Chondrocyte (in vitro differentiated cells): ENCODE measurements at regions not wholly inside any gene's neighbourhood (a gene's known extent, or its start where the extent isn't known, plus 50 kb on each side); places are given as distances from the start of the nearest gene placed in this dataset.

ENCODE experiments used
- DNase-seq: peaks from one replicate; pipeline ENCODE4 v3.0.0; 2021; ENCODE audit warnings: mixed read lengths, low spot score
- H3K27ac Mint-ChIP-seq: one replicate; pipeline ENCODE4 v1.8.0; 2021; ENCODE audit warnings: mild to moderate bottlenecking, moderate library complexity, mixed read lengths; ENCODE audit not compliant: unreplicated experiment
- H3K27me3 Mint-ChIP-seq: 2 replicates; pipeline ENCODE4 v1.8.0; 2021; ENCODE audit warnings: low read depth, mixed read lengths
- H3K36me3 Mint-ChIP-seq: 2 replicates; pipeline ENCODE4 v1.8.0; 2021; ENCODE audit warnings: low read depth, mixed read lengths
- H3K4me1 Mint-ChIP-seq: 2 replicates; pipeline ENCODE4 v1.8.0; 2021; ENCODE audit warnings: low read depth, mild to moderate bottlenecking, mixed read lengths
- H3K4me3 Mint-ChIP-seq: one replicate; pipeline ENCODE4 v1.8.0; 2021; ENCODE audit warnings: mild to moderate bottlenecking, moderate library complexity, mixed read lengths; ENCODE audit not compliant: unreplicated experiment
- H3K9me3 Mint-ChIP-seq: 2 replicates; pipeline ENCODE4 v1.8.0; 2021; ENCODE audit warnings: low read depth, mixed read lengths
- CTCF ChIP-seq: fragments of 200-600 bp; sonication (generic); IDR thresholded peaks from 2 replicates; pipeline ENCODE4 v1.5.0; 2021; ENCODE audit warnings: antibody characterized with exemption, mild to moderate bottlenecking, moderate library complexity

GRCh38 chr5:105922574-105922973, 1748.2 kb downstream of the EFNA5 start:
- Mint-ChIP-seq H3K27me3 (no peaks in the 10 kb centered on the region), H3K4me1 (peaks cover 7% of the 10 kb centered on the region), H3K4me3 (no peak overlapping the region), H3K9me3 (peaks cover 3% of the 10 kb centered on the region), H3K27ac (no peak overlapping the region), H3K36me3 (peaks cover 3% of the 10 kb centered on the region)
- DNase-seq: no peak
- TF ChIP-seq CTCF: no peak

- Mint-ChIP-seq H3K4me1 (peaks cover 12% of the 10 kb centered on the region), H3K9me3 (peaks cover 3% of the 10 kb centered on the region), H3K4me3 (no peak overlapping the region), H3K36me3 (peaks cover 3% of the 10 kb centered on the region), H3K27ac (no peak overlapping the region), H3K27me3 (no peaks in the 10 kb centered on the region)
- no peak for DNase-seq
- TF ChIP-seq CTCF: no peak
These were observed 1748.7 kb downstream of the EFNA5 start for GRCh38 chr5:105922080-105922479.

- Mint-ChIP-seq H3K27me3 (no peaks in the 10 kb centered on the region), H3K4me3 (no peak overlapping the region), H3K9me3 (peaks cover 3% of the 10 kb centered on the region), H3K27ac (no peak overlapping the region), H3K36me3 (peaks cover 3% of the 10 kb centered on the region), H3K4me1 (peaks cover 5% of the 10 kb centered on the region)
- no peak for DNase-seq
- TF ChIP-seq CTCF: no peak
These were observed 1753.5 kb downstream of the EFNA5 start for GRCh38 chr5:105917189-105917588.

GRCh38 chr5:105907016-105907415, 1763.7 kb downstream of the EFNA5 start:
- H3K27ac Mint-ChIP-seq: no peak overlapping the region
- peaks cover 18% of the 10 kb centered on the region for H3K4me1 Mint-ChIP-seq
- no peak overlapping the region for H3K4me3 Mint-ChIP-seq
- H3K9me3 Mint-ChIP-seq: no peaks in the 10 kb centered on the region
- H3K27me3 Mint-ChIP-seq: no peaks in the 10 kb centered on the region
- no peak for TF ChIP-seq CTCF
- no peaks in the 10 kb centered on the region for H3K36me3 Mint-ChIP-seq
- no peak for DNase-seq

GRCh38 chr5:105905392-105905791, 1765.3 kb downstream of the EFNA5 start:
- H3K27ac Mint-ChIP-seq: no peak overlapping the region
- no peak for DNase-seq
- H3K9me3 Mint-ChIP-seq: no peaks in the 10 kb centered on the region
- TF ChIP-seq CTCF: no peak
- no peaks in the 10 kb centered on the region for H3K36me3 Mint-ChIP-seq
- no peaks in the 10 kb centered on the region for H3K27me3 Mint-ChIP-seq
- H3K4me3 Mint-ChIP-seq: no peak overlapping the region
- H3K4me1 Mint-ChIP-seq: peaks cover 18% of the 10 kb centered on the region
